WTC11 (cell line): ENCODE measurements at regions not wholly inside any gene's neighbourhood (a gene's known extent, or its start where the extent isn't known, plus 50 kb on each side); places are given as distances from the start of the nearest gene placed in this dataset.

Source experiments
- CDX4 ChIP-seq: fragments of 250-450 bp; sonication (Bioruptor Pico); IDR thresholded peaks from 2 replicates; pipeline ENCODE4 v1.9.0; 2021; ENCODE audit warnings: moderate library complexity, mild to moderate bottlenecking, inconsistent platforms, borderline replicate concordance
- CTCF ChIP-seq: fragments of 200-600 bp; IDR thresholded peaks from 2 replicates; pipeline ENCODE4 v1.8.0; 2022; ENCODE audit warnings: antibody characterized with exemption
- ESRRA ChIP-seq: sonication (generic); formaldehyde crosslinking; IDR thresholded peaks from 2 replicates; pipeline ENCODE4 v1.8.1; 2022; ENCODE audit warnings: mild to moderate bottlenecking, missing genetic modification reagents, borderline replicate concordance
- JUN ChIP-seq: sonication (generic); formaldehyde crosslinking; IDR thresholded peaks from 2 replicates; pipeline ENCODE4 v1.8.0; 2023; ENCODE audit warnings: mild to moderate bottlenecking, missing genetic modification reagents
- MXD4 ChIP-seq: fragments of 250-450 bp; sonication (Bioruptor Pico); IDR thresholded peaks from 2 replicates; pipeline ENCODE4 v1.8.0; 2021; ENCODE audit warnings: mild to moderate bottlenecking, moderate library complexity, borderline replicate concordance
- SP1 ChIP-seq: sonication (generic); formaldehyde crosslinking; conservative IDR thresholded peaks from 2 replicates; pipeline ENCODE4 v1.8.1; 2022; ENCODE audit warnings: missing genetic modification reagents
- ZNF138 ChIP-seq: sonication (generic); formaldehyde crosslinking; conservative IDR thresholded peaks from 2 replicates; pipeline ENCODE4 v1.8.1; 2022; ENCODE audit warnings: mild to moderate bottlenecking, moderate library complexity, missing genetic modification reagents

GRCh38 chr14:95458459-95458858, 58.0 kb downstream of the SYNE3 start:
- TF ChIP-seq CTCF (no peak), CDX4 (CRISPR knock-in tag) (no peak), ZNF138 (no peak), ESRRA (no peak), SP1 (no peak), JUN (no peak), MXD4 (CRISPR knock-in tag) (no peak)
